ENCODE measurements at regions not wholly inside any gene's neighbourhood (a gene's known extent, or its start where the extent isn't known, plus 50 kb on each side); places are given as distances from the start of the nearest gene placed in this dataset.

DNA sequence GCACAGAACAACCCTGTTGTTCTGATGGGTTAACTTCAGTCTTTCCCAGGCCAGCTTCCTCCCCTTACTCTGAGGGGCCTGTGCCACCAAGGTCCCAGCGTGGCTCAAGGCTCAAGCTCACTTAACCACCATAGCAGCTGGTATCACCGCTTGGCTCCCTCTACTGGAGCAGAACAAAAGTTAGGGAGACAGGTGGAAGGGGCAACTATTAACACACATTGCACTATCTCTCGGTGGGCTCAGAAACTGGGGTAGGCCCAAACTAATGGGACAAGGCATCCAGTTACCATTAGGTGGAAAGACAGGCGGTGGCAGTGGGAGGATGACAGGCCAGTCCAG is 88.7 kb upstream of the ATL2 start (continued):
- TF ChIP-seq HCFC1 (IDR thresholded peaks at IDR 0.05; ENCODE audit: low read depth, low read length): no peak
- no peak for TF ChIP-seq SALL2 (CRISPR knock-in tag; IDR thresholded peaks at IDR 0.05)
- TF ChIP-seq, protein P1, sequence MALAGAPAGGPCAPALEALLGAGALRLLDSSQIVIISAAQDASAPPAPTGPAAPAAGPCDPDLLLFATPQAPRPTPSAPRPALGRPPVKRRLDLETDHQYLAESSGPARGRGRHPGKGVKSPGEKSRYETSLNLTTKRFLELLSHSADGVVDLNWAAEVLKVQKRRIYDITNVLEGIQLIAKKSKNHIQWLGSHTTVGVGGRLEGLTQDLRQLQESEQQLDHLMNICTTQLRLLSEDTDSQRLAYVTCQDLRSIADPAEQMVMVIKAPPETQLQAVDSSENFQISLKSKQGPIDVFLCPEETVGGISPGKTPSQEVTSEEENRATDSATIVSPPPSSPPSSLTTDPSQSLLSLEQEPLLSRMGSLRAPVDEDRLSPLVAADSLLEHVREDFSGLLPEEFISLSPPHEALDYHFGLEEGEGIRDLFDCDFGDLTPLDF (CRISPR knock-in tag; IDR thresholded peaks at IDR 0.05): no peak
- no peak for TF ChIP-seq SP4 (CRISPR knock-in tag; IDR thresholded peaks at IDR 0.05)
- TF ChIP-seq MAFF (IDR thresholded peaks at IDR 0.05; ENCODE audit: low read depth, low read length): no peak
- TF ChIP-seq, protein P2, sequence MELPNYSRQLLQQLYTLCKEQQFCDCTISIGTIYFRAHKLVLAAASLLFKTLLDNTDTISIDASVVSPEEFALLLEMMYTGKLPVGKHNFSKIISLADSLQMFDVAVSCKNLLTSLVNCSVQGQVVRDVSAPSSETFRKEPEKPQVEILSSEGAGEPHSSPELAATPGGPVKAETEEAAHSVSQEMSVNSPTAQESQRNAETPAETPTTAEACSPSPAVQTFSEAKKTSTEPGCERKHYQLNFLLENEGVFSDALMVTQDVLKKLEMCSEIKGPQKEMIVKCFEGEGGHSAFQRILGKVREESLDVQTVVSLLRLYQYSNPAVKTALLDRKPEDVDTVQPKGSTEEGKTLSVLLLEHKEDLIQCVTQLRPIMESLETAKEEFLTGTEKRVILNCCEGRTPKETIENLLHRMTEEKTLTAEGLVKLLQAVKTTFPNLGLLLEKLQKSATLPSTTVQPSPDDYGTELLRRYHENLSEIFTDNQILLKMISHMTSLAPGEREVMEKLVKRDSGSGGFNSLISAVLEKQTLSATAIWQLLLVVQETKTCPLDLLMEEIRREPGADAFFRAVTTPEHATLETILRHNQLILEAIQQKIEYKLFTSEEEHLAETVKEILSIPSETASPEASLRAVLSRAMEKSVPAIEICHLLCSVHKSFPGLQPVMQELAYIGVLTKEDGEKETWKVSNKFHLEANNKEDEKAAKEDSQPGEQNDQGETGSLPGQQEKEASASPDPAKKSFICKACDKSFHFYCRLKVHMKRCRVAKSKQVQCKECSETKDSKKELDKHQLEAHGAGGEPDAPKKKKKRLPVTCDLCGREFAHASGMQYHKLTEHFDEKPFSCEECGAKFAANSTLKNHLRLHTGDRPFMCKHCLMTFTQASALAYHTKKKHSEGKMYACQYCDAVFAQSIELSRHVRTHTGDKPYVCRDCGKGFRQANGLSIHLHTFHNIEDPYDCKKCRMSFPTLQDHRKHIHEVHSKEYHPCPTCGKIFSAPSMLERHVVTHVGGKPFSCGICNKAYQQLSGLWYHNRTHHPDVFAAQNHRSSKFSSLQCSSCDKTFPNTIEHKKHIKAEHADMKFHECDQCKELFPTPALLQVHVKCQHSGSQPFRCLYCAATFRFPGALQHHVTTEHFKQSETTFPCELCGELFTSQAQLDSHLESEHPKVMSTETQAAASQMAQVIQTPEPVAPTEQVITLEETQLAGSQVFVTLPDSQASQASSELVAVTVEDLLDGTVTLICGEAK (IDR thresholded peaks at IDR 0.05): no peak
- TF ChIP-seq, protein P2 (CRISPR knock-in tag; IDR thresholded peaks at IDR 0.05): no peak
- TF ChIP-seq, protein P3, sequence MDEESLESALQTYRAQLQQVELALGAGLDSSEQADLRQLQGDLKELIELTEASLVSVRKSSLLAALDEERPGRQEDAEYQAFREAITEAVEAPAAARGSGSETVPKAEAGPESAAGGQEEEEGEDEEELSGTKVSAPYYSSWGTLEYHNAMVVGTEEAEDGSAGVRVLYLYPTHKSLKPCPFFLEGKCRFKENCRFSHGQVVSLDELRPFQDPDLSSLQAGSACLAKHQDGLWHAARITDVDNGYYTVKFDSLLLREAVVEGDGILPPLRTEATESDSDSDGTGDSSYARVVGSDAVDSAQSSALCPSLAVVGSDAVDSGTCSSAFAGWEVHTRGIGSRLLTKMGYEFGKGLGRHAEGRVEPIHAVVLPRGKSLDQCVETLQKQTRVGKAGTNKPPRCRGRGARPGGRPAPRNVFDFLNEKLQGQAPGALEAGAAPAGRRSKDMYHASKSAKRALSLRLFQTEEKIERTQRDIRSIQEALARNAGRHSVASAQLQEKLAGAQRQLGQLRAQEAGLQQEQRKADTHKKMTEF (CRISPR knock-in tag; IDR thresholded peaks at IDR 0.05): no peak; the same call in 1 of the 2 replicates
- TF ChIP-seq NFE2 (CRISPR knock-in tag; IDR thresholded peaks at IDR 0.05): no peak
- no peak for TF ChIP-seq SOX13 (IDR thresholded peaks at IDR 0.05)
- no peak for TF ChIP-seq SOX13 (CRISPR knock-in tag; conservative IDR thresholded peaks at IDR 0.05 in 1 of 2, IDR thresholded peaks at IDR 0.05 in 1 of 2)
- no peak for TF ChIP-seq NFE2L2 (IDR thresholded peaks at IDR 0.05; ENCODE audit: low read length)
- no peak for TF ChIP-seq FLYWCH1 (CRISPR knock-in tag; IDR thresholded peaks at IDR 0.05)
- TF ChIP-seq TOE1 (CRISPR knock-in tag; IDR thresholded peaks at IDR 0.05): no peak
- TF ChIP-seq ZBTB21 (CRISPR knock-in tag; IDR thresholded peaks at IDR 0.05): no peak
- no peak for TF ChIP-seq ISX (CRISPR knock-in tag; conservative IDR thresholded peaks at IDR 0.05)
- no peak for TF ChIP-seq ARNTL (CRISPR knock-in tag; IDR thresholded peaks at IDR 0.05)
- no peak for TF ChIP-seq ELF4 (CRISPR knock-in tag; IDR thresholded peaks at IDR 0.05; ENCODE audit: borderline replicate concordance)
- TF ChIP-seq BHLHE40 (IDR thresholded peaks at IDR 0.05; ENCODE audit: low read length): no peak; the same call in 1 of the 2 replicates
- TF ChIP-seq ZMAT3 (CRISPR knock-in tag; conservative IDR thresholded peaks at IDR 0.05): no peak
